ENCODE measurements at regions not wholly inside any gene's neighbourhood (a gene's known extent, or its start where the extent isn't known, plus 50 kb on each side); places are given as distances from the start of the nearest gene placed in this dataset.
"Not testable (repeated sequence)": the region's sequence is repeated elsewhere in the genome, so short reads cannot be mapped to it uniquely, and the experiment has no call there.

DNA sequence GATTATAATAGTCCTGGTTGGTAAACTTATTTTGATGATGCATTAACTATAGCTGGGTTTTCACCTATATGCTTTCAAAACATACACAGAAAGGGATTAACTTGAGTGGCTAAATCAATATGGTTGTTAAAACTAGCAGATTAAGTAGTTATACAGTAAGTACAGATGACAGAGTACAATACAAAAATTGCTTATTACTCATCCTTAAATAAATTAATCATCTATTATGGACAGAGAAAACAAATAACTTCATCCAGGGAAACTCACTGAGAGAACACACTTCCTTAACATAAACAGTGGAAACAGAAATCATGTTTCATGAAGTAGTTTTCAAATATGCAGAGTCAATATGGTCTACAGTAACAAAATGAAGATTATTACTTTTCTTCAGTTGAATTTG is 133.4 kb downstream of the AREG start:
- H3K9me3 Mint-ChIP-seq: no peaks in the 10 kb centered on the region
- H3K27ac Mint-ChIP-seq (ENCODE audit: unreplicated experiment): no peak overlapping the region
- no peak for DNase-seq (ENCODE audit: low read depth, low spot score)
- TF ChIP-seq, protein P1, sequence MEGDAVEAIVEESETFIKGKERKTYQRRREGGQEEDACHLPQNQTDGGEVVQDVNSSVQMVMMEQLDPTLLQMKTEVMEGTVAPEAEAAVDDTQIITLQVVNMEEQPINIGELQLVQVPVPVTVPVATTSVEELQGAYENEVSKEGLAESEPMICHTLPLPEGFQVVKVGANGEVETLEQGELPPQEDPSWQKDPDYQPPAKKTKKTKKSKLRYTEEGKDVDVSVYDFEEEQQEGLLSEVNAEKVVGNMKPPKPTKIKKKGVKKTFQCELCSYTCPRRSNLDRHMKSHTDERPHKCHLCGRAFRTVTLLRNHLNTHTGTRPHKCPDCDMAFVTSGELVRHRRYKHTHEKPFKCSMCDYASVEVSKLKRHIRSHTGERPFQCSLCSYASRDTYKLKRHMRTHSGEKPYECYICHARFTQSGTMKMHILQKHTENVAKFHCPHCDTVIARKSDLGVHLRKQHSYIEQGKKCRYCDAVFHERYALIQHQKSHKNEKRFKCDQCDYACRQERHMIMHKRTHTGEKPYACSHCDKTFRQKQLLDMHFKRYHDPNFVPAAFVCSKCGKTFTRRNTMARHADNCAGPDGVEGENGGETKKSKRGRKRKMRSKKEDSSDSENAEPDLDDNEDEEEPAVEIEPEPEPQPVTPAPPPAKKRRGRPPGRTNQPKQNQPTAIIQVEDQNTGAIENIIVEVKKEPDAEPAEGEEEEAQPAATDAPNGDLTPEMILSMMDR (conservative IDR thresholded peaks at IDR 0.05): no peak
- no peaks in the 10 kb centered on the region for H3K36me3 Mint-ChIP-seq (ENCODE audit: low read depth)
- no peaks in the 10 kb centered on the region for H3K4me1 Mint-ChIP-seq
- no peak overlapping the region for H3K4me3 Mint-ChIP-seq
- H3K27me3 Mint-ChIP-seq (ENCODE audit: low read depth): no peaks in the 10 kb centered on the region

DNA sequence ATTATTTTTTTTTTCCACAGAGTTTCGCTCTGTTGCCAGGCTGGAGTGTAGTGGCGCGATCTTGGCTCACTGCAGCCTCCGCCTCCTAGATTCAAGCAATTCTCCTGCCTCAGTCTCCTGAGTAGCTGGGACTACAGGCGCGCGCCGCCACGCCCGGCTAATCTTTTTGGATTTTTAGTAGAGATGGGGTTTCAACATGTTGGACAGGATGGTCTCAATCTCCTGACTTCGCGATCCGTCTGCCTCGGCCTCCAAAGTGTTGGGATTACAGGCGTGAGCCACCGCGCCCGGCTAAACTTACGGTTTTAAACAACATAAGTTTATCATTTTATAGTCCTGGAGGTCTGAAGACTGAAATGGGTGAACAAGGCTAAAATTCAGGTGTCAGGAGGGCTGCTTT is 133.9 kb downstream of the AREG start:
- not testable (repeated sequence) for H3K4me1 Mint-ChIP-seq; H3K4me3 Mint-ChIP-seq; H3K36me3 Mint-ChIP-seq (ENCODE audit: low read depth); H3K27ac Mint-ChIP-seq (ENCODE audit: unreplicated experiment); H3K9me3 Mint-ChIP-seq; H3K27me3 Mint-ChIP-seq (ENCODE audit: low read depth); DNase-seq (ENCODE audit: low read depth, low spot score)

DNA sequence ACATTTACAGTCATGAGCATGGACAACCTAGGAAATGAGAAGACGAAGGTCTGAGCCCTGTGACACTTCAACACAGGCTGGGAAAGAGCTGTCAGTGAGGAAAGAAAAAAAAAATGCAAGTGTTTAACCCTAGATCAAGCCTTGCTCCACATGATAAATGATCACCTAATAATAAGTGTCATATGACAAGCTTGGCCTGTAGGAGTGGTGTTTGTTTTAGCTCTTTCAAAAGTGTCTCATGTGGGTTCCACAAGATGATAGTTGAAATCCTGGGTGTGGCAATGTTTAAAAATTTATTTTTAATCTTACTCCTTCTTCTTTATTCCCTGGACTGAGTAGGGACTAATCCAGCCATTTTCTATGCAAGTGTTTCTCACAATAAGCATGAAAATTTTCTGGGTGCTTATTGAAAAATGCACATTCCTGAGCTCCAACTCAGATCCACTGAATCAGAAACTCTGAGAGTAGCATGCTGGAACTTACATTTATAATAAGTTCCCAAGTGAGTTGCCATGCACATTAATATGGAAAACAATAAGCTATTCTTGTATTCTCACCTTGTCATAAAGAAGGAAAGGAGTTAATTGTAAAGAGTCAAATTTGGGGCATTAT is 138.3 kb downstream of the AREG start:
- Mint-ChIP-seq H3K4me3 (no peak overlapping the region), H3K4me1 (no peaks in the 10 kb centered on the region), H3K27ac (ENCODE audit: unreplicated experiment) (no peak overlapping the region), H3K27me3 (ENCODE audit: low read depth) (no peaks in the 10 kb centered on the region), H3K36me3 (ENCODE audit: low read depth) (no peaks in the 10 kb centered on the region), H3K9me3 (no peaks in the 10 kb centered on the region)
- no peak for DNase-seq (ENCODE audit: low read depth, low spot score)
- TF ChIP-seq, protein P1 (conservative IDR thresholded peaks at IDR 0.05): no peak

DNA sequence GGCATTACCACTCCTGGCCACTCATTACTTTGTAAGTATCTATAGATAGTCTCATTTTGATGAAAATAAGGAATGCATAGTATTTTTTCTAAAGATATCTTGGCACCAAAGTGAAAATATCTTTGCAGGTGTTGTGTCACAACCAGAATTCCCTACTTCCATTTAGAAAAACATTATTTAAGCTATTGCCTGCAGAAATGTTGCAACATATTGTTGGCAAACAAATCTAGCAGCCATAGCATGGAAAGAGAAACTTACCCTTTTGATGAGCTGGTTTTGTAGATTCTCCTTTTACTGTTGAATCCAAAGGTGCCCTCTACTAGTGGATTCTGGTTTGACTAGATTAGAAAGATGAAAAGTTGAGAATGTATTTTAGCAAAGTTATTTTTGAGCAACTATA is 138.8 kb downstream of the AREG start:
- Mint-ChIP-seq H3K9me3 (no peaks in the 10 kb centered on the region), H3K36me3 (ENCODE audit: low read depth) (no peaks in the 10 kb centered on the region), H3K4me1 (no peaks in the 10 kb centered on the region), H3K27ac (ENCODE audit: unreplicated experiment) (no peak overlapping the region), H3K27me3 (ENCODE audit: low read depth) (no peaks in the 10 kb centered on the region), H3K4me3 (no peak overlapping the region)
- TF ChIP-seq, protein P1 (conservative IDR thresholded peaks at IDR 0.05): no peak
- no peak for DNase-seq (ENCODE audit: low read depth, low spot score)

DNA sequence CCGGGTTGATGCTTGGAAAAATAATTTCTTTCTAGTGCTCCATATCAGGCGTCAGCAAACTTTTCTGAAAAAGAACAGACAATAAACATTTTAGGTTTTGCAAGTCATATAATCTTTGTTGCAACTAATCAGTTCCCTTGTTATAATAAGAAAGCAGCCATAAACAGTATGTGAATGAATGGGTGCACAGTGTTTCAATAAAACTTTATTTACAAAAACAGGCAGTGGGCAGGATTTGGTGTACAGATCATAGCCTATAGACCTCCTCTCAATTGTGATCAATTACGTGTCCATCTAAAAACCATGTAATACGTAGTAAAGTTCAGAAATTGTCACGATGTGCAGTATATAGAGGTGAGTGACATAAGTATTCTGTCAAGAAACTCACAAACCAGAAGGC is 143.4 kb downstream of the AREG start:
- H3K27me3 Mint-ChIP-seq (ENCODE audit: low read depth): no peaks in the 10 kb centered on the region
- no peak overlapping the region for H3K4me3 Mint-ChIP-seq
- H3K27ac Mint-ChIP-seq (ENCODE audit: unreplicated experiment): no peak overlapping the region
- H3K36me3 Mint-ChIP-seq (ENCODE audit: low read depth): no peaks in the 10 kb centered on the region
- no peak for DNase-seq (ENCODE audit: low read depth, low spot score)
- TF ChIP-seq, protein P1 (conservative IDR thresholded peaks at IDR 0.05): no peak
- H3K9me3 Mint-ChIP-seq: no peaks in the 10 kb centered on the region
- H3K4me1 Mint-ChIP-seq: no peaks in the 10 kb centered on the region

DNA sequence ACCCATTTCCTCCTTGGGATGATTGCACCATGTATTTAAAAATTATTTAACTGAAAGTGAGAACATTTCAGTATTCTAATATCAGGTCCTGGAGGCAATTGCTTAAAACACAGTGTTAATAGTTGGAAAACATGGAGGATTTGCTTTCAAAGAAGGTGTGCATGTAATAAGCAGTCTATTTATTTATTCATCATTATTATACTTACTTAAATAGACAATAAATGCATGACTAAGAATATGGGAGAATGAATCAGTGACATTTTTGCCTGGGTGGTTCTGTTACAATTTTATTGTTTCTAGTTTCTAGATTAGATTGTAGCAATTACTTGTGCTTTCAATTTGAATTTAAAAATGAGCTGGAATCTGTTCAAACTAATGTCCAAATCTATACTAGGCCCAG is 145.5 kb downstream of the AREG start:
- Mint-ChIP-seq H3K27ac (ENCODE audit: unreplicated experiment) (no peak overlapping the region), H3K27me3 (ENCODE audit: low read depth) (no peaks in the 10 kb centered on the region), H3K4me1 (no peaks in the 10 kb centered on the region), H3K9me3 (peaks cover under 1% of the 10 kb centered on the region), H3K4me3 (no peak overlapping the region), H3K36me3 (ENCODE audit: low read depth) (no peaks in the 10 kb centered on the region)
- TF ChIP-seq, protein P1 (conservative IDR thresholded peaks at IDR 0.05): no peak
- DNase-seq (ENCODE audit: low read depth, low spot score): no peak

Measured in neural crest cell (in vitro differentiated cells).